HG03575 (cell line): ENCODE measurements at regions not wholly inside any gene's neighbourhood (a gene's known extent, or its start where the extent isn't known, plus 50 kb on each side); places are given as distances from the start of the nearest gene placed in this dataset.

ENCODE experiments used
- ATAC-seq: cut with Tn5 transposase; IDR thresholded peaks from one replicate; pipeline ENCODE4 v1.9.1; 2021; ENCODE audit not compliant: unreplicated experiment, insufficient number of reproducible peaks, low FRiP score; ENCODE audit errors: extremely low read depth

- ATAC-seq: no peak
Measured at GRCh38 chr2:8398040-8398668, 283.7 kb upstream of the ID2 start.

- no peak for ATAC-seq
Measured at GRCh38 chr2:8399731-8400130, 282.1 kb upstream of the ID2 start.

GRCh38 chr2:8400196-8400595, 281.7 kb upstream of the ID2 start:
- no peak for ATAC-seq

- ATAC-seq: no peak
Measured at GRCh38 chr2:8402222-8402621, 279.6 kb upstream of the ID2 start.

- no peak for ATAC-seq
Measured at GRCh38 chr2:8403876-8404275, 278.0 kb upstream of the ID2 start.

GRCh38 chr2:8405334-8405733, 276.5 kb upstream of the ID2 start:
- no peak for ATAC-seq

- ATAC-seq: no peak
Measured at GRCh38 chr2:8406271-8406670, 275.6 kb upstream of the ID2 start.

GRCh38 chr2:8407332-8407731, 274.5 kb upstream of the ID2 start:
- no peak for ATAC-seq

GRCh38 chr2:8408560-8409460, 273.0 kb upstream of the ID2 start:
- peak; percentile 84 for ATAC-seq

- ATAC-seq: no peak
Measured at GRCh38 chr2:8409461-8410260, 272.2 kb upstream of the ID2 start.

- no peak for ATAC-seq
Measured at GRCh38 chr2:8412082-8412481, 269.8 kb upstream of the ID2 start.

- ATAC-seq: no peak
Measured at GRCh38 chr2:8412586-8412985, 269.3 kb upstream of the ID2 start.

GRCh38 chr2:8413589-8414135, 268.2 kb upstream of the ID2 start:
- ATAC-seq: no peak

GRCh38 chr2:8414946-8415879, 266.6 kb upstream of the ID2 start:
- ATAC-seq: no peak

- no peak for ATAC-seq
Measured at GRCh38 chr2:8416001-8416571, 265.8 kb upstream of the ID2 start.

GRCh38 chr2:8416849-8417832, 264.7 kb upstream of the ID2 start:
- no peak for ATAC-seq

- ATAC-seq: no peak
Measured at GRCh38 chr2:8418721-8419120, 263.1 kb upstream of the ID2 start.
